ENCODE measurements at regions not wholly inside any gene's neighbourhood (a gene's known extent, or its start where the extent isn't known, plus 50 kb on each side); places are given as distances from the start of the nearest gene placed in this dataset.

DNA sequence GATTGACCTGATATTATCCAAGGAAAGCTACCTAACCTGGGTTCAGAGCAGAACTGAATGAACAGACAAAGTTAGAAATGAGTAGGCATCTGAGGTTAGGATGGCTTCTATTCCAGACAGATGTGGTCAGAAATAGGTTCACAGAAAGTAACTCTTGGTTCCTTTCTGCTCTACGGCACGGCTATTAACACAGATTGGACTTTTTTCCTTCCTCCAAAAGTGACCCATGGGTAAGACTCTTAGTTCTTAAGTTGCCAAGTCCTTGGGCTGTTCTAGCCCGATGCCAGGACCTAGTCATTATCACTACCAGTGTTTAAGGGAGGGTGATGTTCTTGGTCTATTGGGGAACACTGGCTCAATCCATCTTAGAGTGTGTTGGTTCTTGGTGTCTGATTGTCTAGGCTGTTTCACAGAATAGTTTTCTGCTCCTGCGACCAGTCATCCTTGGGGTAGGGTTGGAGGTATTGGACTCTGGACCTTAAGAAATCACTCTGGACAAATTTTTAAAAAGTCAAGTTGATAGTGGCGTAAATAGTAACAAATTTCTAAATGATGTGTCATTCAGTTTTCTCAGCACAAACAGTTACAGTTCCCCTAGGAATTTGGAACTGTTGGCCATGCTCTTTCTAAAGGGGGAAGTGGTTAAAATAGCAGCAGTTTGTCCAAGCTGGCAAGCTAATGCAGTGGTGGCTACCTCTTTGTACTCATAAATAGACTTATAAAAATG lies 60.1 kb upstream of the MYCBP2 start:
- TF ChIP-seq, protein P1, sequence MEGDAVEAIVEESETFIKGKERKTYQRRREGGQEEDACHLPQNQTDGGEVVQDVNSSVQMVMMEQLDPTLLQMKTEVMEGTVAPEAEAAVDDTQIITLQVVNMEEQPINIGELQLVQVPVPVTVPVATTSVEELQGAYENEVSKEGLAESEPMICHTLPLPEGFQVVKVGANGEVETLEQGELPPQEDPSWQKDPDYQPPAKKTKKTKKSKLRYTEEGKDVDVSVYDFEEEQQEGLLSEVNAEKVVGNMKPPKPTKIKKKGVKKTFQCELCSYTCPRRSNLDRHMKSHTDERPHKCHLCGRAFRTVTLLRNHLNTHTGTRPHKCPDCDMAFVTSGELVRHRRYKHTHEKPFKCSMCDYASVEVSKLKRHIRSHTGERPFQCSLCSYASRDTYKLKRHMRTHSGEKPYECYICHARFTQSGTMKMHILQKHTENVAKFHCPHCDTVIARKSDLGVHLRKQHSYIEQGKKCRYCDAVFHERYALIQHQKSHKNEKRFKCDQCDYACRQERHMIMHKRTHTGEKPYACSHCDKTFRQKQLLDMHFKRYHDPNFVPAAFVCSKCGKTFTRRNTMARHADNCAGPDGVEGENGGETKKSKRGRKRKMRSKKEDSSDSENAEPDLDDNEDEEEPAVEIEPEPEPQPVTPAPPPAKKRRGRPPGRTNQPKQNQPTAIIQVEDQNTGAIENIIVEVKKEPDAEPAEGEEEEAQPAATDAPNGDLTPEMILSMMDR (IDR thresholded peaks at IDR 0.05), result no peak
- no peak for TF ChIP-seq POLR2A (IDR thresholded peaks at IDR 0.05)

Data from body of pancreas (tissue), 4 donors.